AG04450 (cell line): ENCODE measurements at regions not wholly inside any gene's neighbourhood (a gene's known extent, or its start where the extent isn't known, plus 50 kb on each side); places are given as distances from the start of the nearest gene placed in this dataset.

Experiments used
- CTCF ChIA-PET: fragments of 300-600, 350-600 bp; formaldehyde crosslinking; extraction: SDS; loops from one replicate; lab custom pipeline; 2022; ENCODE audit warnings: antibody characterized with exemption, inconsistent platforms; lab: Charles Lee
- POLR2A ChIA-PET: fragments of 350-600 bp; formaldehyde crosslinking; extraction: SDS; loops from one replicate; lab custom pipeline; 2021; ENCODE audit warnings: antibody characterized with exemption, inconsistent platforms; lab: Yijun Ruan, JAX
- DNase-seq: peaks from one replicate; pipeline ENCODE4 v3.0.0-alpha.2; 2011; ENCODE audit warnings: low read depth, low spot score
- H3K27ac ChIP-seq: one replicate; pipeline ENCODE4 v1.5.1; 2012; ENCODE audit warnings: low read depth, low read length, control low read depth
- H3K27me3 ChIP-seq: one replicate; pipeline ENCODE4 v1.6.0; 2012; ENCODE audit warnings: low read length; ENCODE audit not compliant: control insufficient read depth, insufficient read depth
- H3K4me3 ChIP-seq: 2 replicates; pipeline ENCODE4 v1.5.1; 2011; ENCODE audit warnings: mild to moderate bottlenecking, low read depth, low read length, control low read depth
- H3K9me3 ChIP-seq: 2 replicates; pipeline ENCODE4 v1.5.1; 2012; ENCODE audit warnings: low read length; ENCODE audit not compliant: control insufficient read depth, insufficient read depth
- CTCF ChIP-seq: IDR thresholded peaks from 2 replicates; pipeline ENCODE4 v1.5.1; 2011; ENCODE audit warnings: low read depth, low read length, control low read depth, inconsistent platforms

DNA sequence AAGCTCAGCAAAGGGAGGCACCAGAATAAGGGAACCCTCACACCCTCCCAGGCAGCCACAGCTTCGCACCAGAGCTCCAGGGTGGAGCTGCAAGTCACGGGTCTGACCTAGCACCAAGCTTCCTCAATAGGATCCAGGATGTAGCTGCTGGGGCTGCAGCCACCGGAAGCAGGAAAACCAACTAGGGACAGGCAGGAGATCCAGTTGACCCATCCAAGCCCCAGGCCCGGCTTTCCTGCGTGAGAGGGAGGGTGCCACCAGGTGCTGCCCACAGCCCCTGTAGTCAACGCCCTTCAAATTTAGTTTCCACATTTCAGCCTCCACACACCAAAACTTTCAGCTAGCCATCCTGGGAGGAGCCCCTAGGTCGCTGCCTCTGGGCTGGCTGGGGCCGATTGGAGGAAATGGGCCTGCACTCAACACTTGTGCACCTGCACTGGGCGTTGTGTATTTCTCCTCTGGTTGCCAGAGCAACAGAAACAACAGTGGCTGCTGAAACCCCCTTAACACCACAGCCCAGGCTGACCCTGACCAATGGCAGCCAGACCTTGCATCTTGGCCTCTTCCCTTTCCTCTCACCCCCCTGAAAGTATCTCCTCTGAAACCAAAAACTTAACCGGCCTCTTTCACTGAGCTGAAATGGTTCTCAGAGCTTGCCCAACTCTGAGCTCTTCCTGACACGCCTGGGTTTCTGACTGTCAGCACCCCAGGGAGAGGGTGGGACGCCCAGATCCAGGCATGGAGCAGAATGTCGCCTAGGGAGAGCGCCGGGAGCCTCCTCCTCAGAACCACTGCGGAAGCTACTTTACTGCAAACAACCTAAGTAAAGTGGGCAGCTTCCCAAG is 226.5 kb upstream of the MAP3K1 start:
- H3K27ac ChIP-seq, result no peak overlapping the region
- DNase-seq, result no peak
- ChIA-PET CTCF (no interaction called here), POLR2A (no interaction called here)
- H3K9me3 ChIP-seq, result no peaks in the 10 kb centered on the region
- H3K27me3 ChIP-seq, result peaks cover 19% of the 10 kb centered on the region
- H3K4me3 ChIP-seq, result no peak overlapping the region
- no peak for TF ChIP-seq CTCF

DNA sequence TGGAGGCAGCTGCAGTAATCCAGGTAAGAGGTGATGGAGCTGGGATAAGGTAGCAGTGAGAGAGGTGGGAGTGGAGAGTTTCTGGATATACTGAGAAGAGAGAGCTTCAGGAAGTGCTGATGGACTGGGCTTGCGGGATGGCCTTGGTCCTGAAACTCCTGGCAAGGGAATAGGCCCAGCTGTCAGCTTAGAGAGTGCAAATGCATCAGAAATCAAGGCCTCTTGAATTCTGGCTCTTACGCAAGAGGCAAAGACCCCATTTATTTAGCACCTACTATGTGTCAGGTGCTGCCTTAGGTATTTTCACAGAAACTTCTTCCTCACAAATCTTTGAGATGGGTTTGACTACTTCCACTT is 227.2 kb upstream of the MAP3K1 start:
- no peaks in the 10 kb centered on the region for H3K9me3 ChIP-seq
- peaks cover 22% of the 10 kb centered on the region for H3K27me3 ChIP-seq
- no peak for TF ChIP-seq CTCF
- POLR2A ChIA-PET, result no interaction called here
- no peak overlapping the region for H3K4me3 ChIP-seq
- CTCF ChIA-PET, result no interaction called here
- no peak overlapping the region for H3K27ac ChIP-seq
- no peak for DNase-seq

DNA sequence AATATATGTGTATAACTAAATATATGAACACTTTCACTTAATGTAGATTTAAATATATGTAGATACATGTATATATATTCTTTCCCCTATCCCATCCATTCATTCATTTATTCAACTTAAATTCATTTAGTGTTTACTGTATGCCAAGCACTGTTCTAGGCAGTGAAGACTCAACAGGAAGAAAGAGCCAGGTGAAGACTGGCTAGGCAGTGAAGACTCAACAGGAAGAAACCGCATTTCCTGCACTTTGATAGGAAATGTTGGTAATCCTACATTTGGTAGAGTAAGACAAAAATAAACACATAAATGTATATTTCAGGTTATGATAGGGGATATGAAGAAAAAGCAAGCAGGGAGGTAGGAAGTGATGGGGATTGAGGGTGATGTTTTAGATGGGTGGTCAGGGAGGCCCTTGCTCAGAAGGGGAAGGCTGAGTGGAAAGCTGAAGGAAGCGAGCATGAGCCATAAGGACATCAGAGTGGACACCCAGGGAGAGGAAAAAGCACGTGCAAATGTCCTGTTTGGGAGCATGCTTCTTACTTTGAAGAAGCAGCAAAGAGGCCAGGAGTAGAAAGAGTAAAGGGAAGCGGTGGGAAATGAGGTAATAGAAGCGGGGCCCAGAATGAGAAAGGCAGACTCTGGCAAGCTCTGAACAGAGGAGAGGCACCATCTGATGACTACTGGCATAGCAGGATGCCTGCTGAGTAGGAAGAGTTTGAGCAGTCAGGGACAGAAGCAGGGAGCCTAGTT is 227.8 kb upstream of the MAP3K1 start:
- DNase-seq, result no peak
- H3K4me3 ChIP-seq, result no peak overlapping the region
- H3K27me3 ChIP-seq, result peaks cover 19% of the 10 kb centered on the region
- H3K27ac ChIP-seq, result no peak overlapping the region
- no peaks in the 10 kb centered on the region for H3K9me3 ChIP-seq
- ChIA-PET CTCF (no interaction called here), POLR2A (no interaction called here)
- TF ChIP-seq CTCF, result no peak

GRCh38 chr5:56585999-56586691 is 229.2 kb upstream of the MAP3K1 start:
- Histone ChIP-seq H3K4me3 (0 out of 2 replicates have a peak overlapping the region, but pooled peaks have one; percentile 20), H3K27ac (no peak overlapping the region), H3K27me3 (peaks cover 13% of the 10 kb centered on the region), H3K9me3 (no peaks in the 10 kb centered on the region)
- ChIA-PET POLR2A (no interaction called here), CTCF (interaction anchor here (0.6 to 1.5 kb wide), 2 partner anchors 288 to 315 kb away, joined by 3 to 6 read pairs; no protein-coding TSS in a partner anchor)
- TF ChIP-seq CTCF, result no peak
- DNase-seq, result no peak
